Tongue (tissue), 1 donor: ENCODE measurements at regions not wholly inside any gene's neighbourhood (a gene's known extent, or its start where the extent isn't known, plus 50 kb on each side); places are given as distances from the start of the nearest gene placed in this dataset.

Experiments
- DNase-seq: peaks from one replicate; pipeline ENCODE4 v3.0.0-alpha.2; 2015

- DNase-seq, result peak; percentile 22
Observed at GRCh38 chr4:26140150-26140898, 180.5 kb upstream of the RBPJ start.

GRCh38 chr4:26141051-26141721 is 179.6 kb upstream of the RBPJ start:
- DNase-seq, result peak; percentile 68

GRCh38 chr4:26141911-26142638 is 178.7 kb upstream of the RBPJ start:
- peak; percentile 91 for DNase-seq

GRCh38 chr4:26144526-26145155 is 176.2 kb upstream of the RBPJ start:
- no peak for DNase-seq

- peak; percentile 27 for DNase-seq
Observed at GRCh38 chr4:26145212-26145611, 175.6 kb upstream of the RBPJ start.

GRCh38 chr4:26148927-26149326 is 171.9 kb upstream of the RBPJ start:
- no peak for DNase-seq

- peak; percentile 27 for DNase-seq
Observed at GRCh38 chr4:26150948-26151347, 169.9 kb upstream of the RBPJ start.

GRCh38 chr4:26151615-26152014 is 169.2 kb upstream of the RBPJ start:
- DNase-seq, result peak; percentile 82

- DNase-seq, result peak; percentile 81
Observed at GRCh38 chr4:26152056-26152455, 168.8 kb upstream of the RBPJ start.

GRCh38 chr4:26157541-26157940 is 163.3 kb upstream of the RBPJ start:
- DNase-seq, result no peak

- DNase-seq, result no peak
Observed at GRCh38 chr4:26160591-26160990, 160.2 kb upstream of the RBPJ start.

GRCh38 chr4:26161030-26161824 is 159.6 kb upstream of the RBPJ start:
- peak; percentile 50 for DNase-seq

GRCh38 chr4:26162101-26162500 is 158.7 kb upstream of the RBPJ start:
- DNase-seq, result no peak

GRCh38 chr4:26163425-26164362 is 157.1 kb upstream of the RBPJ start:
- DNase-seq, result no peak

- DNase-seq, result no peak
Observed at GRCh38 chr4:26171501-26171900, 149.3 kb upstream of the RBPJ start.

GRCh38 chr4:26171941-26172340 is 148.9 kb upstream of the RBPJ start:
- DNase-seq, result peak; percentile 97

GRCh38 chr4:26173619-26174018 is 147.2 kb upstream of the RBPJ start:
- peak; percentile 61 for DNase-seq

- peak; percentile 53 for DNase-seq
Observed at GRCh38 chr4:26174027-26174426, 146.8 kb upstream of the RBPJ start.

GRCh38 chr4:26175006-26175786 is 145.6 kb upstream of the RBPJ start:
- DNase-seq, result peak; percentile 89
